ENCODE measurements at regions not wholly inside any gene's neighbourhood (a gene's known extent, or its start where the extent isn't known, plus 50 kb on each side); places are given as distances from the start of the nearest gene placed in this dataset.
"Not testable (repeated sequence)": the region's sequence is repeated elsewhere in the genome, so short reads cannot be mapped to it uniquely, and the experiment has no call there.

- no peak for TF ChIP-seq CTCF (IDR thresholded peaks at IDR 0.05)
- H3K4me1 ChIP-seq: no peaks in the 10 kb centered on the region
- DNase-seq (no peak), ATAC-seq (no peak)
- H3K27me3 ChIP-seq (ENCODE audit: low read depth): no peaks in the 10 kb centered on the region
- no peak overlapping the region for H3K27ac ChIP-seq
- no peaks in the 10 kb centered on the region for H3K36me3 ChIP-seq
- intact Hi-C loops (cut with DNase I): no loop called here
- H3K9me3 ChIP-seq: peaks cover 7% of the 10 kb centered on the region
- H3K4me3 ChIP-seq: no peak overlapping the region
Measured at GRCh38 chr16:47816511-47816910, 339.3 kb downstream of the ABCC12 start.

GRCh38 chr16:47815655-47816054, 340.1 kb downstream of the ABCC12 start:
- no peaks in the 10 kb centered on the region for H3K36me3 ChIP-seq
- H3K27ac ChIP-seq: no peak overlapping the region
- no peak overlapping the region for H3K4me3 ChIP-seq
- H3K4me1 ChIP-seq: no peaks in the 10 kb centered on the region
- TF ChIP-seq CTCF (IDR thresholded peaks at IDR 0.05): no peak
- peaks cover 7% of the 10 kb centered on the region for H3K9me3 ChIP-seq
- ATAC-seq (no peak), DNase-seq (no peak)
- H3K27me3 ChIP-seq (ENCODE audit: low read depth): no peaks in the 10 kb centered on the region
- intact Hi-C loops (cut with DNase I): no loop called here

GRCh38 chr16:47811758-47812157, 344.0 kb downstream of the ABCC12 start:
- DNase-seq; H3K36me3 ChIP-seq; intact Hi-C loops (cut with DNase I); H3K4me3 ChIP-seq; H3K27me3 ChIP-seq (ENCODE audit: low read depth); ATAC-seq; H3K27ac ChIP-seq; H3K9me3 ChIP-seq; H3K4me1 ChIP-seq: not testable (repeated sequence)

GRCh38 chr16:47806309-47806847, 345.2 kb downstream of the PHKB start:
- Histone ChIP-seq H3K4me1 (no peaks in the 10 kb centered on the region), H3K4me3 (no peak overlapping the region), H3K36me3 (no peaks in the 10 kb centered on the region), H3K9me3 (no peaks in the 10 kb centered on the region), H3K27ac (no peak overlapping the region), H3K27me3 (ENCODE audit: low read depth) (no peaks in the 10 kb centered on the region)
- intact Hi-C loops (cut with DNase I): no loop called here
- ATAC-seq (no peak), DNase-seq (no peak)
- no peak for TF ChIP-seq CTCF (IDR thresholded peaks at IDR 0.05)

DNA sequence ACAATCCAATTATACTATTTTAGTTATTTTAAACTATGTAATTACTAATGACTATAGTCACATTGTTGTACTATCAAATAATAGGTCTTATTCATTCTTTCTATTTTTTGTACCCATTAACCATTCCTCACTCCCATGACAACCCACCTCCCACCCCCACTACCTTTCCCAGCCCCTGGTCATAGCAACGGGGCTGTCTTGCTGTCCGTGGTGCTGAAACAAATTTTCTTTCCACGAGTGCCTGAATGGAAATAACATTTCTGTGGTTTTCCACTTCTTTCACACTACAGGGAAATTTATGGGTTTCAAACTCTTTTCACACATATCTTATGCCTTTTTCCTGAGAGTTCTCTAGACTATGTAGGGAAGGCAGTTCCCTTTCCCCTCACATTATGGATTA, 326.6 kb downstream of the PHKB start:
- Histone ChIP-seq H3K27me3 (ENCODE audit: low read depth) (no peaks in the 10 kb centered on the region), H3K4me1 (no peaks in the 10 kb centered on the region), H3K4me3 (no peak overlapping the region), H3K36me3 (no peaks in the 10 kb centered on the region), H3K27ac (no peak overlapping the region), H3K9me3 (peaks cover 17% of the 10 kb centered on the region)
- no peak for DNase-seq
- no peak for ATAC-seq
- intact Hi-C loops (cut with DNase I): no loop called here
- no peak for TF ChIP-seq CTCF (IDR thresholded peaks at IDR 0.05)

DNA sequence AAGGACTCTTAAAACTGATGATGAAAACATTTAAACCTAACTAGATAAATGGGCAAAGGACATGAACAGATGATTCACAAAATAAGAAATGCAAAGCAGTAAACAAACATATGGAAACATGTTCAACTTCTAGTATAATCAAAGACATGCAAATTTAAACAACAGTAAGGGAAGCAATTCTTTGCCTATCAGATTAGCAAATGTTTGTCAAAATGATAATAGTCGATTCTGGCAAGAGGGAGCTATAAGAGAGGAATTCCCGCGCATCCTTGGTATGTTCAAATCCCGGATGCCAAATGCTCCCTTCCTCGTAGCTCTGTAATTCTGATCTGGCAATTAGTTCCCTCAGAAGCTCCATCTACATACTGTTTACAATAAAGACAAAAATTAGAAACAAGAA, 320.5 kb downstream of the PHKB start:
- no peak for TF ChIP-seq CTCF (IDR thresholded peaks at IDR 0.05)
- Histone ChIP-seq H3K27me3 (ENCODE audit: low read depth) (no peaks in the 10 kb centered on the region), H3K9me3 (no peaks in the 10 kb centered on the region), H3K4me3 (no peak overlapping the region), H3K36me3 (no peaks in the 10 kb centered on the region), H3K4me1 (no peaks in the 10 kb centered on the region), H3K27ac (no peak overlapping the region)
- intact Hi-C loops (cut with DNase I): no loop called here
- DNase-seq (no peak), ATAC-seq (no peak)
